ENCODE measurements at regions not wholly inside any gene's neighbourhood (a gene's known extent, or its start where the extent isn't known, plus 50 kb on each side); places are given as distances from the start of the nearest gene placed in this dataset.

DNA sequence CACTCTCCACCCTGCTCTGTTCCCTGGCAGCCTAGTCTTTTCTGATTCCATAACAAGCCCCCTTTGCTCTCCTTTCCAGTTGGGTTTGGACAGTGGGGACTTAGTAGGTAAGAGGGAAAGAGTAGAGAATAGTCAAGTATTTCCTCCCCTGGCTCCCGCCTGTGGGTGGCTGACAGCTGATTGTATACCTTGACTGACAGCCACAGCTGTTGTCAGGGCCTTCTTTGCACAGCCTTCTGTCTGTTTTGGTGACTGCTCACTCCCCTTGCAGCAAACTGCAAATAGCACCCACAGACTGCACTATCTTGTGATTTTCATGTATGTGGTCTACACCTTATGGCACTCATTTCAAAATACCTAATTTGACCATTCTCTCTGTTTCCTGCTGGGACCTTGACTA lies 486.3 kb downstream of the ACTR3B start:
- Histone ChIP-seq H3K4me3 (ENCODE audit: low read depth in 1 of 2, low read length in 1 of 2) (no peak overlapping the region), H3K9me3 (no peaks in the 10 kb centered on the region), H3K27ac (no peak overlapping the region), H3K4me1 (ENCODE audit: control insufficient read depth in 1 of 2, insufficient read depth in 1 of 2, low read depth in 1 of 2, low read length in 1 of 2) (no peaks in the 10 kb centered on the region), H3K27me3 (no peaks in the 10 kb centered on the region), H3K36me3 (no peaks in the 10 kb centered on the region)
- TF ChIP-seq, protein P1, sequence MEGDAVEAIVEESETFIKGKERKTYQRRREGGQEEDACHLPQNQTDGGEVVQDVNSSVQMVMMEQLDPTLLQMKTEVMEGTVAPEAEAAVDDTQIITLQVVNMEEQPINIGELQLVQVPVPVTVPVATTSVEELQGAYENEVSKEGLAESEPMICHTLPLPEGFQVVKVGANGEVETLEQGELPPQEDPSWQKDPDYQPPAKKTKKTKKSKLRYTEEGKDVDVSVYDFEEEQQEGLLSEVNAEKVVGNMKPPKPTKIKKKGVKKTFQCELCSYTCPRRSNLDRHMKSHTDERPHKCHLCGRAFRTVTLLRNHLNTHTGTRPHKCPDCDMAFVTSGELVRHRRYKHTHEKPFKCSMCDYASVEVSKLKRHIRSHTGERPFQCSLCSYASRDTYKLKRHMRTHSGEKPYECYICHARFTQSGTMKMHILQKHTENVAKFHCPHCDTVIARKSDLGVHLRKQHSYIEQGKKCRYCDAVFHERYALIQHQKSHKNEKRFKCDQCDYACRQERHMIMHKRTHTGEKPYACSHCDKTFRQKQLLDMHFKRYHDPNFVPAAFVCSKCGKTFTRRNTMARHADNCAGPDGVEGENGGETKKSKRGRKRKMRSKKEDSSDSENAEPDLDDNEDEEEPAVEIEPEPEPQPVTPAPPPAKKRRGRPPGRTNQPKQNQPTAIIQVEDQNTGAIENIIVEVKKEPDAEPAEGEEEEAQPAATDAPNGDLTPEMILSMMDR (IDR thresholded peaks at IDR 0.05) = no peak

DNA sequence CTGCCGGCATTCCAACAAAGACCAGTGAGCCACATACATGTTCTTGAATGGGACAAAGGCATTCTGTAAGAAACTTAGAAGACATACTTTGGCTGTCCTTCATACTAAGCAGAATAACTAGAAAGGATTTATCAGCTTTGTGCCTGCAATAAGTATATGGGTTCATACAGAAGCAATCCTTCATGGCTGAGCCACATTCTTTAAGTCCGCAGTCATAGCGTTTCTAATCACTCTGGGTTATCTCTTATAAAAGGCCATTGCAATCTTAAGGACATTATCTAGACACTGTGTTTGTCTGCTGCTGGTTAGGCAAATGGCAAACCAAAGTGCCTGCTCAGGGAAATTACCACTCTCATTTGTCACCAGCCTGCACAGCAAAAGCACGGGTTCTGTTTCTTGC lies 488.4 kb downstream of the ACTR3B start:
- Histone ChIP-seq H3K4me1 (ENCODE audit: control insufficient read depth in 1 of 2, insufficient read depth in 1 of 2, low read depth in 1 of 2, low read length in 1 of 2) (no peaks in the 10 kb centered on the region), H3K36me3 (no peaks in the 10 kb centered on the region), H3K4me3 (ENCODE audit: low read depth in 1 of 2, low read length in 1 of 2) (no peak overlapping the region), H3K9me3 (no peaks in the 10 kb centered on the region), H3K27ac (no peak overlapping the region), H3K27me3 (no peaks in the 10 kb centered on the region)
- TF ChIP-seq, protein P1 (IDR thresholded peaks at IDR 0.05) = no peak

DNA sequence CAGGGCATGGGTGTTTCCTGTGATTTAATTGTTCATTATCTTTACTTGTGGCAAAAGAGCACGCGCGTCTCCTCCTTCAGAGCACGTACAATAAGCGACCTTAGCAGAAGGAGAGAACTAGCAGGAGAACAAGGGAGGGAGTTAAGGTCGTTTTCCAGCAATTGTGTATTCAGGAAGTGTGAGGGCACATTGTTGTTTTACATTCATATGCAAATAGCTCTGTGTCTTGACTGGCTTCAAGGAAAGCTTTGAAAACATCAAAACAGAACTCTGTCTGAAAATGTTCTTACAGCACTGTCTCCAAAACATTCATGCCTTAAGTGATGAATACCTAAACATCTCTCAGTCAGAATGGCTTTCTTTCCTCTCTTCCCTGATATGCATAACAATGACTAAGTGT lies 499.1 kb downstream of the ACTR3B start:
- Histone ChIP-seq H3K9me3 (no peaks in the 10 kb centered on the region), H3K4me3 (ENCODE audit: low read depth in 1 of 2, low read length in 1 of 2) (no peak overlapping the region), H3K27ac (no peak overlapping the region), H3K36me3 (no peaks in the 10 kb centered on the region), H3K4me1 (ENCODE audit: control insufficient read depth in 1 of 2, insufficient read depth in 1 of 2, low read depth in 1 of 2, low read length in 1 of 2) (no peaks in the 10 kb centered on the region), H3K27me3 (no peaks in the 10 kb centered on the region)
- TF ChIP-seq, protein P1 (IDR thresholded peaks at IDR 0.05) = no peak

DNA sequence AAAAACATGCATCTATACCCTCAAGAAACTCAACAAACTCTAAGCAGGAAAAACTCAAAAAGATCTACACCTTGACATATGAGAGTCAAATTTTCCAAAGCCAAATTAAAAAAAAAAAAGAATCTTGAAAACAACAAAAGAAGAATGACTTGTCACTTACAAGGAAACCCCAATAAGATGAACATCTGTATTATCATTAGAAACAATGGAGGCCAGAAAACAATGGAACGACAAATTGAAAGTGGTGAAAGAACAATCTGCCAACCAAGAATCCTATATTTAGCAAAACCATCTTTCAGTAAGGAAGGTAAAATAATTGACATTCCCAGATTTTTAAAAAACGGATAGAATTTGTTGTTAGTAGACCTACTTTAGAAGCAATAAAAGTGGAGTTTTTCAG lies 516.8 kb downstream of the ACTR3B start:
- Histone ChIP-seq H3K4me3 (ENCODE audit: low read depth in 1 of 2, low read length in 1 of 2) (no peak overlapping the region), H3K27ac (no peak overlapping the region), H3K4me1 (ENCODE audit: control insufficient read depth in 1 of 2, insufficient read depth in 1 of 2, low read depth in 1 of 2, low read length in 1 of 2) (no peaks in the 10 kb centered on the region), H3K36me3 (no peaks in the 10 kb centered on the region), H3K27me3 (no peaks in the 10 kb centered on the region), H3K9me3 (no peaks in the 10 kb centered on the region)
- TF ChIP-seq, protein P1 (IDR thresholded peaks at IDR 0.05) = no peak

DNA sequence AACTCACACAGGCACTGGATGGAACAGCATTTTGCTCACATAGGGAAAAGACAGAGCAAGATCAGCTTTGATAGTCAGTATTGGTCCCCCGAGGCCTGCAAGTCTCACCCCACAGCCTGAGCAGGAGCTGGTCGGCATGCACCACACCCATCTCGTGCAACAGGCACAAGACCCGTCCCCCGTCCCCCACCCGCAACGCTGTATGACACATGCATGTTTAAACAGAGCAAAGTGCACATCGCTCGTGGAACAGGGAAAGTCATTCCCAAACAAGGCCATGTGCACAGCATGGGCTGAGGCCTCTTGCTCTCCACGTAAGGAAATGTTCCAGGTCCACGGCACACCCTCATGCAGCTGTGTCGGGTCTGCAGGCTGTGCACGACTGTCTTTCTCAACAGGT lies 527.2 kb downstream of the ACTR3B start:
- no peaks in the 10 kb centered on the region for H3K4me1 ChIP-seq (ENCODE audit: control insufficient read depth in 1 of 2, insufficient read depth in 1 of 2, low read depth in 1 of 2, low read length in 1 of 2)
- H3K36me3 ChIP-seq = no peaks in the 10 kb centered on the region
- H3K27ac ChIP-seq = no peak overlapping the region
- H3K27me3 ChIP-seq = no peaks in the 10 kb centered on the region
- TF ChIP-seq, protein P1 (IDR thresholded peaks at IDR 0.05) = no peak
- H3K4me3 ChIP-seq (ENCODE audit: low read depth in 1 of 2, low read length in 1 of 2) = no peak overlapping the region
- no peaks in the 10 kb centered on the region for H3K9me3 ChIP-seq

DNA sequence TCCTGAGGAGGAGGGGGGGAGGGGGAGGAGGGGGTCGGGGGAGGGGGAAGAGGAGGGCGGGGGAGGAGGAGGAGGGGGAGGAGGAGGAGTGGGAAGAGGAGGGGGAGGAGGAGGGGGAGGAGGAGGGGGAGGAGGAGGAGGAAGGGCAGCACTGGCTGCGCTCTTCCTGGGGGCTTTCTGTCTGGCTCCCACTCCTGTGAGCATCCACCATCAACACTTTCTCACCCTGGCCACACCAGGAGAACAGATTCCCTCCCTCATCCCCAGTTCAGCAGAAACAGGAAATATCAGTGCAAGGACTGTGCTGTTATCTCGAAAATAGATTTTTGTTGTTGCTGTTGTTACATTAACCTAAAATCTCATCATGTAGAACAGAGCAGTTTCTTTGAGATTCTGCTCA lies 530.5 kb downstream of the ACTR3B start:
- H3K4me1 ChIP-seq (ENCODE audit: control insufficient read depth in 1 of 2, insufficient read depth in 1 of 2, low read depth in 1 of 2, low read length in 1 of 2) = no peaks in the 10 kb centered on the region
- H3K4me3 ChIP-seq (ENCODE audit: low read depth in 1 of 2, low read length in 1 of 2) = no peak overlapping the region
- H3K27ac ChIP-seq = no peak overlapping the region
- H3K9me3 ChIP-seq = no peaks in the 10 kb centered on the region
- H3K27me3 ChIP-seq = no peaks in the 10 kb centered on the region
- no peaks in the 10 kb centered on the region for H3K36me3 ChIP-seq
- TF ChIP-seq, protein P1 (IDR thresholded peaks at IDR 0.05) = no peak

All from neutrophil (primary cell).